ENCODE measurements at regions not wholly inside any gene's neighbourhood (a gene's known extent, or its start where the extent isn't known, plus 50 kb on each side); places are given as distances from the start of the nearest gene placed in this dataset.
"Not testable (repeated sequence)": the region's sequence is repeated elsewhere in the genome, so short reads cannot be mapped to it uniquely, and the experiment has no call there.

DNA sequence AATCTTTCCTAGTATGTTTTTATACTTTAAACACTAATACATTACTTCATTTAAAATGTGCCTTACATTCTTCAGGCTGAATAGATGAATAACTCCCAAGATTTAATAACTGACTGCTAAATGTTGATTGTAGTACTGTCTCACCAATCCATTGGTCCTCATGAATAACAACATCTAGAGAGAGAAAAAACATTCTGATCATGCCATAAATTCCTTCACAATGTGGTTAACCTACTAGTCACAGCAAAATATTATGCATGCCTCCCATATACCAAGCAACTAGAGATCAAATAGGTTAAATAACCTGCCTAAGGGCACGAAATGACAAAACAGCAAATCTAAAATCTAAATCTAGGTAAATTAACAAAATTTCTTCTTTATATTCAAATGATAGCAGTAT, 66.2 kb downstream of the SYT15 start:
- DNase-seq, result not testable (repeated sequence)

DNA sequence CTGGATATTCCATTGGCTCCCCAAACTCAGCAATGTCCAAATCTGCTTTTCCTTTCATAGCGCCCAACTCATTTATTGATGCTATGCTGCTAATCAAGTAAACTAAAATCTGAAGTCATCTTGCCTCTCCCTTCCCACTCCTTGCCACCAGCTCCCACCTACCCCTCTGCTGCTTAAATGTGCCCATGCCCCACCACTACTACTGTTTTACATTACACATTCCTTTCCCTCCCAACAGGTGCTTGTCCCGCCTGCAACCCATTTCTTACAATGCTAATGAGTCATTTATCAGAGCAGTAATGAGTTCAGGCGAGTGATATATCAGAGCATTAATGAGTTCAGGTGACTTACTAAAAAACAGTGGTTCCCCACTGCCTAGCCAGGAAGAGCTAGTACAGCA, 67.2 kb downstream of the SYT15 start:
- not testable (repeated sequence) for DNase-seq

DNA sequence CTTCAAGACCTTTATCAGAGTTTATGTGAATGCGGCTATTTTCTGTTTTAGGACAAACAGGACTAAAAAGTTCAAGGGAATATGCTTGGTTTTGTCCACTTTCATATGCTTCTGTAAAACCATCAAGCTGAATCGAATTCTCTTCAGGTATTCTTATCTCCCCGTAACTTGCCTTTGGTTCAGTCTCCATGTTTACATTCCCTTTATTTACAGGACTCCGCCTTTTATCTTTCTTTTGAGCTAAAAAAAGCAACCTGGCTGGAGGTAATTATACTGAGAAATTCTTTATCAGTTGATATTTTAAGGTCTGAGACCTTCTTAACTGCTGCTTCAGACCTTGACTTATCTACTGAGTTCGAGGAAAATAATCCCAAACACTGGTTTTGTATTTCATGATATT, 72.0 kb downstream of the SYT15 start:
- not testable (repeated sequence) for DNase-seq

DNA sequence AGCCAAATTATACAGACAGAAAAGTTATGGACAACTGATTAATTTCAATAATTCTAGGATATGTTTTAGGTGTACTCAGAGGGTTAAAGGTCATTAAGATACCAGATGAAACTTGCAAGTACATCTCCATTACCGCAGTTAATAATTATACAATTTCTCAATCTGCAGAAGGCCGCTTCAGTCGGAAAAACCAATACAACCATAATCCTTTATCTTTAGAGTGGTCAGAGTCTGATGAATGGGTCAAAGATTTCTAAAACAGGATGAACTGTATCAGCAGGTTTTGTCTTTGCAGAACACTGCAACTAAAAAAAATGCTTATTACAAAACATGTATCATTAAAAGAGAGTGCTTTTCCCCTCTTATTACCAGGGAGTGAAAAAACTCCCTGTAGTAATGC, 78.5 kb downstream of the SYT15 start:
- not testable (repeated sequence) for DNase-seq

DNA sequence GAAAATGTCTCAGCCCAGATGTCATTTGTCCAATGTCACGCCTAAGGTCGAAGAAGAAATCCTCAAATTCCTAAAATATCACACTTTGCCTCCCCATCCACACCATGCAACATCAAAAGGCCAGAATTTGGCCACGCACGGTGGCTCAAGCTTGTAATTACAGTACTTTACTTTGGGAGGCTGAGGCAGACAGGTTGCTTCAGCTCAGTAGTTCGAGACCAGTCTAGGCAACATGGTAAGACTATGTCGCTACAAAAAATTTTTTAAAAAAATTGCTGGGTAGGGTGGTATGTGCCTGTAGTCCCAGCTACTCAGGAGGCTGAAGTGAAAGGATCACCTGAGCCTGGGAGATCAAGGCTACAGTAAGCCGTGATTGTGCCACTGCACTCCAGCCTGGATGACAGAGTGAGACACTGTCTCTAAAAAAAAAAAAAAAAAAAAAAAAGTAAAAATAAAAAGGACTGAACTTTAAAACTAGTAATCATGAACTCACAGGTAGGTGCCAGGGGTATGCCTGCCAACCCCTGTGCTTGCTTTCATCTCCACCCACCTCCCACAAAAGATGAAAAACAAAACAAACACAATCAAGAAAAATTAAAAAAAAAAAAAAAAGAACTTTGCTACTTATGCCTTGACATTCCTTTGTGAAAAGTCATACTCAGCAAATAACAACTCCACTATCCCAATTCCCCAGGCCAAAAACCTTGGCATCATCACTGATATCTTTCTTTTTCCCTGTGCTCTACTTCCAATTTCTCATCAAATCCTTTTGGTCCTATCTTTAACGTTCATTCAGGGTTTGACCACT, 81.3 kb downstream of the SYT15 start:
- not testable (repeated sequence) for DNase-seq

DNA sequence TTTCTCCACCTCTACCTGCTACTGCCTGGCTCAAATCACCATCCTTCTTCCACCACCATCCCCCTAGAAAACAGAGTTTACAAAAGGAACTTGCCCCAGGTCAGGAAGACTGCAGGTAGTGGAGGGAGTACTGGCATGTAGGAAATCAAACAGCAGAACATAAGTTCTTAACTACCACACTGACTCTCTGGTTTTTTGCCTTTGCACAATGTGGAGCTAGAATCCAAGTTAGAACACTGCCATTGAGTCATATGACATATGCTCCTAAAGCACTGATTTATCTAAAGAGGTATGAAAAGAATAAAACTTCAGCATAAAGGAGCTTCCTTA, 81.9 kb downstream of the SYT15 start:
- not testable (repeated sequence) for DNase-seq

DNA sequence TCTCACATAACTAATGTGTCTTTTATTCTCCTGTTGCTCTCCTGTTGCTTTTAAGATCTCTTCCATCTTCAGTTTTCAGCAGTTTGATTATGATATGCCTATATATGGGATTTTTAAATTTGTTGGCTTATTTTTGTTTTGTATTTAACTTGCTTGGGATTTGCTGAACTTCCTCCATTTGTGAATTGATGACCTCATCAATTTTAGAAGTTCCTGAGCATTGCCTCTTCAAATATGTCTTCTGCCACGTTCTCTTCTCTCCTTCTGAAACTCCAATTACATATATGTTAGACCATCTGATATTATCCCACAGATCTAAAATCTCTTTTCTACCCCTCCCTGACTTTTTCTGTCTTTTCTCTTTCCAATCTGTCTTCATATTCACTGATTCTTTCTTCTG, 86.6 kb downstream of the SYT15 start:
- DNase-seq, result not testable (repeated sequence)

DNA sequence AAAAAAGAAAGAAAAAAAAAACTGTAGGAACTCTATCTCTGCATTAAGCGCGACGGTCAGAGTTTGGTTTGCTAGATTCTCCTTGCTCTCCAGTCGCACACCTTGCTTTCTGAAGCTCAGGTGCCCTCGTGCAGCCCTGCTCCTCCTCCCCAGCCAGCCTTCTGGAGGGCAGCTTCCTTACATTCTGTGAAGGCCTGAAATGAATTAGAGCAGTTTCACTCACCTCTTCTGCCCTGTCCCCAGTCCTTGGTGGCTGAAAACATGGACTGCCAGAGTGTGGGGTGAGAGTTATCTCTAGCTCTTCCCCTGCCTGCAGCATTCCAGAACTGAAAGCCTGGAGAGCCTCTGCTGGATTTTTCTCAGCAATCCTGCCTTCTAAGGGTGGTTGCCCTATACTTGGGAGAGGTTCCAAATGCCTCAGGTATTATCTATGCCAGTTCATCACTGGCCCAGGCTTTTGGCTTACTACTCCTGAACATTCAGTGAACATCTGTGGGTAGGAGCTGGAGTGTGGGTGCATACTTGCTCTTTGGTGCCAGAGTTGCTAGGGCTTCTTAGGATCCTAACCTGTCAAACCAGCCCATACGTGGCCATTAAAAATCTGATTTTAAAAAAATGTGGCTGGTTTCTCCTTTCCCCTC, 89.5 kb downstream of the SYT15 start:
- not testable (repeated sequence) for DNase-seq

DNA sequence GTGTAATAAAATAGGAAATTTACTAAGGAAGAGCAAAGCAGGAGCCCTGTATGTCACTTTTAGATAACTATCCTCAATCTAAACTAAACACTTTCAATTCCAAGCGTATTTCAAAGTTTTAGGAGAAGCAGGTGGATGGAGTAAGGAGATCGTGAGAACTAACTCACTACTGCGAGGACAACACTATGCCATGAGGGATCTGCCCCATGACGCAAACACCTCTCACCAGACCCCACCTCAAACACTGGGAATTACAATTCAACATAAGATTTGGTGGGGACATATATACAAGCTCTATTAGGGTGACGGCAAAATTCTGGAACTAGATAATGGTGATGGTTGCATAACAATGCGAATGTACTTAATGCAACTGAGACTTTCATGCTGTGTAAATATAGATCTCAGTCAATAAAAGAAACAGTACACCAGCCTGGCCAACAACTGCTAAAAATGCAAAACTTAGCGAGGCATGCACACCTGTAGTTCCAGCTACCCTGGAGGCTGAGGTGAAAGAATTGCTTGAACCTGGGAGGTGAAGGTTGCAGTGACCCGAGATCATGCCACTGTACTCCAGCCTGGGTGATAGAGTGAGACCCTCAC, 99.0 kb downstream of the SYT15 start:
- DNase-seq, result not testable (repeated sequence)

DNA sequence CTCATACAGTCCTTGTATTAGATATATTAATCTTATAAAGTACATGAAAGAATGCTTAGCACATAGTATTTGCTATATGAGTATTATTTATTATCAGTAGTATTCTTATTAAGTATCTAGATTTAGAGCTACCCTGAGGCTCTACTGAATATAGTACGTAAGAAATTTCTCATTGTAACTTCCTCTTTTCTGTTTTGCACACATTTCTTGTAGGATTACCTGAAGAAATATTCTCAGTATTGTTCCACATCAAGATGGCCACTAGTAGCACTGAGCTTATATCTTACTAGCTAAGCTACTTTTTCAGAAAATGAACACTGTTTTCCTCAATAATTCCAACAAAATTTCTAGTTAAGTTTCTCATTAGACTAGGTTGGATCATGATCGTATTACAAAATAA, 112.5 kb downstream of the SYT15 start:
- DNase-seq, result not testable (repeated sequence)

DNA sequence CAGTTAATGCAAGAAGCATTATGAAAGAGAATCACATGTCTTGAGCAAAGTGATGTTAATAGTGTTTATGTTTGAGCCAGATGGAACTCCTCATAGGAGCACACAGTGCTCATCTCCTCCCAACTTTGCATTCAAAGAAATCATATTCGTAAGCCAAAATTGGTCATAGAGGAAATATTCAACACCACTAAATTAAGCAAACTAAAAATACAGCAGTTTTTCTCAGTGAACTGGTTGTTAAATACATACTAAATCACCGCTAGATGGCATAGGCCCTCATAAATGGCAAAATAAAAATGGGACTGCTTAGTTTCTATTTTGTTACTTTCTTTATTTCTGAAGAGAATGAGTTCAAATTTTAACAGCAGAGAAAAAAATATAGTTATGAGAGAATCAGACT, 114.3 kb downstream of the SYT15 start:
- DNase-seq, result not testable (repeated sequence)

DNA sequence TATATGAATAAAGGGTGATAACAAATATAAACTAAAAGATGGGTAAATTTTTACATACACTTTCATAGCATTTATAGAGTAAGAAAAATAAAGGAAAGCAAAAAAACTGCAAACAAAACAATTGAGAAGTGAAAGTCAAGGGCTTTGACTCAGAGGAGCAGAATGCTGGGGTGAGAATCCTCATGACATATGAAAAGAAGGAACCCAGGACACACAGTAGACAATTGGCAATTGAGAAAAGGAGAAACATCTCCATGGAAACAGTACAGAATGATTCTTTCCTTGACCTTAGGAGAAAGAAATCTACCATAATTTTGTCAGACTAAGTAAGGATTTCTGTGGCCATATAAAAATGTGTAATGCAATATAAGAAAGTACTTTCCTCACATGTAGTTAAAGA, 138.3 kb downstream of the SYT15 start:
- not testable (repeated sequence) for DNase-seq

DNA sequence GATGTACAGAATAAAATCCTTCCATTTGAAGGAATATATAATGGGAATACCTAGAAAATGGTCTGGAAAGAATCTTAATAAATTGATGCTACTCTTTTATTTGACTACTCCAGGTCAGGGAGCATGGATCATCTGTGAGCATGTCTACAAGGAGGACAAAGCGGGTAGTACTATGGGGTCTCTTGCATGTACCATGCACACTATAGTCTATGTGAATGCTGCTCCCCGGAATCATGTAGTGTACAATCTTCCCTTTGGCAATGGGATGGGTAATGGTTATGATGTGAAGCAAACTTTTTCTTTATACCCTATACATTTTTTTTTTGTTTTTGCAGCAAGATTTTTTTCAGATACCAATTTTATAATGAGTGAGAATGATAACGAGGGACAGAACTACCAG, 139.1 kb downstream of the SYT15 start:
- not testable (repeated sequence) for DNase-seq

DNA sequence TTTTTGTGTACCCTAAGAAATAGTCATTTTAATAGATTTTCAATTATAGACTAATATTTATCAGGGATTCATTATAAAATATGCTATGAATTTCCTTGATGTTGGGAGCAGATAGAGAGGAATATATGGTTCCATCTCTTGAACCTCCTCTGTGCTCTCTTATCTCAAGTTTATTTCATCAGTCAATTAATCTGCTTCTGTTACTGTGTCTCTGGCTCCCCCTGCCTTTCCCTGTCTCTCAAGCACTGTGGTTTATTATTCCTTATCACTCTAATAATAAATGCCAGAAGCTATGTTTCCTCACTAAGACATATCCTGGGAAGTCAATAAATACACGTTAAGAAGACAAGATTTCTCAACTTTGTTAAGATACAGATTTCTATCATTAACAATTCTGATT, 141.5 kb downstream of the SYT15 start:
- DNase-seq, result not testable (repeated sequence)

DNA sequence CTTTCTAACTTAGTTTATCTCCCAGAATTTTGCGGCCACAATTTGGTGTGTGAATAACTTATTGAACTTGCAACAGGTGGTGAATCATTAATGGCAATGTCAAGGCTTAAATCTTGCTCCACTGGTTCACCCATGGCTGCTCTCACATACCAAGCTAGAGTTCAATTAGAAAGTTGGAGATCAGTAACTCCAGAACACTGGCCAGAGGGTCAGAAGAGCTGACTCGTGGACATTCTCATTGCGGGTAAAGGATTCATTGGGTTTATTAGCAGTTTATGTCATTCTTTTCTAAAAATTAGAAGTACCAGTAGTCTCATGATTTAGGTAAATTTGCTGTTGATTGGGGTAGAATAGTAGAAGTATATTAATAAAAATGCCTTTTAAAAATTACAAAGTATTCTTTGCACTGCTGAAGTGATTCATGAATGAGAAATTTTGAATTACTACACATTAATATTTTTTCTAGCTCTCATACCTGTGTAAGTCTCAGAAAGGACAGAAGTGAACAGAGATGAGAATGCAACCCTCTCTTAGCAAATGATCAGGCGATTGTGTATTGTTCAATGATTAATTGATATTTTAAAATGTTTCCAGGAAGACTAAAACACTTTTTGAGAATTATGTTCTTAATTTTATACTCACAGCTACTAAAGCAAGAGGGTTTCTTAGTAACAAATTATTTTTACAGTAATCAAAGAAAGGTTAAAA, 142.0 kb downstream of the SYT15 start:
- DNase-seq, result not testable (repeated sequence)

DNA sequence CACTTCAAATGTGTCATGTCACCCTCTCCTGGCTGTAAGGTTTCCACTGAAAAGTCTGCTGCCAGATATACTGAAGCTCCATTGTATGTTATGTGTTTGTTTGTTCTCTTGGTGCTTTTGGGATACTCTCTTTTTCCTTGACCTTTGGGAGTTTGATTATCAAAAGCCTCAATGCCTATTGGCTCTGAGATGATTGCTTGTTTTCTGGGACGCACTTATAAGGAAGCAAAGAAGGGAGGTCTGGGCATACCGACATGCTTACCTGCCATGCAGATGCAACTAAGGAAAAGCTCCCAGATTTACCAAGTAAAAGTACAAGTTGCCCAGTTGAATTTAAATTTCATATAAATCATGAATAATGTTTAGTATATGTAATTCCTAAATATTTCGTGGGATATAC, 145.3 kb downstream of the SYT15 start:
- not testable (repeated sequence) for DNase-seq

DNA sequence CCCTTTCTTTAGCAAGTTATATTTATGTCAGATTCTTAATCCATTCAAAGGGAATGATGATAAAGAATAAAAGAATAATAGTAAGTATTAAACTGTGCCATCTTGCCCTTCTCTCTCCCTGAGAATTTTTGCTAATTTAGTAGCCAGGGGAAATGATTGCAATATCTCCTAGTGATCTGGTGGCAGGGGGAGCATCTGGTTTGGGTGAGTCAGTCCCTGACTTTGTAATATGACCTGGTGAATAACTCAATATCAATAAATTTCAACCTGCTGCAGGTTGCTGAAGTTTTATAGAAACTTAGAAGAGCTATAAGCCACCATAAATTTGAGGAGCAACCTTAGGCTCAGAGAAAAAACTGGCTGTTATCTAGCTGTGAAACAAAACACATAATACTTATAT, 149.4 kb downstream of the SYT15 start:
- not testable (repeated sequence) for DNase-seq

DNA sequence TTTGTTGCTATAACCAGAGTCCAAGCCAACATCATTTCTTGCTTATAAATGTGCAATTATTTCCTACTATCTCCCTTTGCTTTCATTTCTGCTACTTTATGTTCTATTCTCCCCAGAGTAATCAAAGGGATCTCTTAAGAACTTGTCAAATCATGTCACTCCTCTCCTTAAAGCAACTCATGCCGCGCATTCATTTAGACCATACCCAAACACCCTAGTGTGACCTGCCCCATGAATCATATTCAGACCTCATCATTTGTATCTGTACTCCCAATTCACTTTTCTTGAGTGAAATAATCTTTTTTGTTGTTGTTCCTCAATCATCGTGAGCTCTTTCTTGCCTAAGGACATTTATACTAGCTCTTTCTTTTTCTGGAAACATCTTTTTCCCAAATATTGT, 151.8 kb downstream of the SYT15 start:
- DNase-seq, result not testable (repeated sequence)

DNA sequence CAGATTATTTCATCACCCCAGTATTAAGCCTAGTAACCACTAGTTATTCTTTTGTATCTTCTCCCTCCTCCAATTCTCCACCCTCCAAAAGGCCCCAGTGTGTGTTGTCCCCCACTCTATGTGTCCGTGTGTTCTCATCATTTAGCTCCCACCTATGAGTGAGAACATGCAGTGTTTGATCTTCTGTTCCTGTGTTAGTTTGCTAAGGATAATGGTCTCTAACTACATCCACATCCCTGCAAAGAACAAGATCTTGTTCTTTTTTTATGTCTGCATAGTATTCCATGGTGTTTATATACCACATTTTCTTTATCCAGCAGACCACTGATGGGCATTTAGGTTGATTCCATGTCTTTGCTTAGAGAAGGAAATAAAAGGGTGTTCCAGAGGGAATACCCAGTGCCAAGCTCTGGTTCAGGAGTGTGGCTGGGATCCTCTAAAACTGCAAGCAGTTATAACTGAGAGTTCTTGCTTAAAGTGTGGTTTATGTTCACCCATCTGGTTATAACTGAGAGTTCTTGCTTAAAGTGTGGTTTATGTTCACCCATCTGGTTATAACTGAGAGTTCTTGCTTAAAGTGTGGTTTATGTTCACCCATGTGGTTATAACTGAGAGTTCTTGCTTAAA, 154.8 kb downstream of the SYT15 start:
- not testable (repeated sequence) for DNase-seq

DNA sequence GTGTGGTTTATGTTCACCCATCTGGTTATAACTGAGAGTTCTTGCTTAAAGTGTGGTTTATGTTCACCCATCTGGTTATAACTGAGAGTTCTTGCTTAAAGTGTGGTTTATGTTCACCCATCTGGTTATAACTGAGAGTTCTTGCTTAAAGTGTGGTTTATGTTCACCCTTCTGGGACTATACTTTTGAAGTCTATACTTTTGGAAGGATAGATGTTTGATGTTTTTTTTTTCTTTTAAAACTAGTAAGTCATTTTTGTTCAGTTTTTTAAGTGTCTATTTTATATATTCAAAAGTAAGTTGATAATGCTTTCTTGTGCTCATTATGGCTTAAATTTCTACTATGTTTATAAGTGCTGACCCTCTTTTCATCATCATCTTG, 155.3 kb downstream of the SYT15 start:
- DNase-seq, result not testable (repeated sequence)

DNA sequence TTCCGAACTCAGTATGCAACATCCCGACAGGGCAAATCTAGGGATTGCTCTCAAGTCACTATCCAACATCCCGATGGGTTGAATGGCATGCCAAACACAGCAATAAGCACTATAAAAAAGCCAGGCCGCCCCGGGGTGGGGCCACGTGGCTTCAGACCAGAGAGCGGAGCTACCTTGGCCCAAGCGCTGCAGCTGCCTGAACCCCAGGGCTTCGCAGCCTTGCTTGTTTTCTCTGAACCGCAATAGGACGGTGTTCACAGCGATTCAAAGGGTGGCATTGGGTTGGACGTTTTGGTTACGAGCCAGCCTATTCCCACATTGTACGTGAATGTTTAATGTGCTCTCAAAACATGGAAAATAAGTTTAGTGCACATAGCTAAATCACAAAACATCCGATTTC, 161.0 kb downstream of the SYT15 start:
- not testable (repeated sequence) for DNase-seq

DNA sequence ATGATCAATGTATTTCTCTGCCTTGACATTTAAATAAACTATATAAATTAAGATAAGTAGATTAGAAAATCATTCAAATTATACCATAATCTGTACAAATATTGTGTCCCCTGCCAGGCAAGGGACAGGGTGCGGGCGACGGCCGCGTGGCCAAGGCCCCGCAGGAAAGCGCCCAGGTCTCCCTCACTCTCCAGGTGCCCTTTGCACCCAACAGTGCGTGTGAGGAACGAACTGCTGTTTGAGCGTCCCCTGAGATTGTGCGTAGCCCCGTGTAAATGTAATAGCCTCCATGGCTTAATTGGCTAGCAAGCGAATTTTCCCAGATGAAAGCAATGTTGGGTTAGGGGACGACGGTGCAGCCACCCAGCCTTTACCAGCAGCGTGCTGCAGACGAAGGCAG, 161.4 kb downstream of the SYT15 start:
- DNase-seq, result not testable (repeated sequence)

DNA sequence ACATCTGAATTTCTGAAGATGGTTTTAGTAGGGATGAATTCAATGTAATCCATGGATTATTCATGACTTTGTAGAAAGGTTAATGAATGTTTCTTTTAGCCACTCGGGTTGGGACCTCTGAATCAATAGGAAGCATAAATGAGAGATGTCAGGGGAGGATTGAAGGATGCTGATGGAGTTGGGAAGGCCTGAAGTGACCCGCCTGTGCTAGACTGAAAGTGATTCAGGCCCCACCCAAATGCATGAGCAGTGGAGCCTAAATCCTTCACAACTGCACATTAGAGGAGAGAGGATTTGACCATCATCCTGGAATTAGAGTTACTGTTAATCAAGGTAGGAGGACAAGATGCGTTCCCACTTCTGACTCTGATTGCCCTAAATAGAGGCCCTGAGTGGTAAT, 162.2 kb upstream of the PTPN20 start:
- not testable (repeated sequence) for DNase-seq
